ENCODE measurements at regions not wholly inside any gene's neighbourhood (a gene's known extent, or its start where the extent isn't known, plus 50 kb on each side); places are given as distances from the start of the nearest gene placed in this dataset.

- Mint-ChIP-seq H3K9me3 (peaks cover 2 to 25% (median 16%) of the 10 kb centered on the region in 7 donors), H3K36me3 (peaks cover 0 to under 1% of the 10 kb centered on the region in 2 donors), H3K27me3 (ENCODE audit: low read depth in 3 of 3) (peaks cover 18 to 33% (median 31%) of the 10 kb centered on the region in 3 donors), H3K4me3 (no peak overlapping the region), H3K27ac (no peak overlapping the region), H3K4me1 (no peaks in the 10 kb centered on the region)
- no peaks in the 10 kb centered on the region for H3K79me2 ChIP-seq (ENCODE audit: insufficient read depth, low read length)
- no peak overlapping the region for H3K4me3 ChIP-seq (replicated peaks in 1 of 3; ENCODE audit: low read depth in 2 of 3, low read length in 3 of 3)
- 96% methylated on average over 4 of the region's 11 CpGs for WGBS (ENCODE audit: insufficient coverage)
- H3K27ac ChIP-seq (ENCODE audit: low read depth in 1 of 2, low read length in 2 of 2): no peak overlapping the region
- intact Hi-C loops (cut with micrococcal nuclease): no loop called here
- H3K27me3 ChIP-seq (ENCODE audit: control insufficient read depth in 2 of 2, insufficient read depth in 2 of 2, low read length in 2 of 2): peaks cover under 1 to 23% of the 10 kb centered on the region in 2 donors
- H3K4me1 ChIP-seq (ENCODE audit: control insufficient read depth in 1 of 2, insufficient read depth in 2 of 2, low read length in 2 of 2): no peaks in the 10 kb centered on the region
- peaks cover 10 to 22% of the 10 kb centered on the region in 2 donors for H3K9me3 ChIP-seq (replicated peaks in 1 of 2; ENCODE audit: control insufficient read depth in 1 of 2, insufficient read depth in 1 of 2, low read length in 2 of 2)
- no peak overlapping the region for H3K4me2 ChIP-seq (replicated peaks; ENCODE audit: extremely low read depth, low read length, poor library complexity, severe bottlenecking)
- no peak overlapping the region for H3K9ac ChIP-seq (ENCODE audit: insufficient read depth, low read length, poor library complexity, severe bottlenecking)
- no peak for TF ChIP-seq CTCF (IDR thresholded peaks at IDR 0.05)
- no peaks in the 10 kb centered on the region for H4K20me1 ChIP-seq (ENCODE audit: insufficient read depth, low read length)
- no peak overlapping the region for H2AFZ ChIP-seq (ENCODE audit: insufficient read depth, low read depth, low read length, poor library complexity, severe bottlenecking)
- DNase-seq: no peak
- no peaks in the 10 kb centered on the region for H3K36me3 ChIP-seq (replicated peaks in 1 of 2; ENCODE audit: control insufficient read depth in 1 of 2, insufficient read depth in 2 of 2, low read length in 2 of 2)
These were observed 103.1 kb downstream of the SOX9 start for GRCh38 chr17:72223866-72224291.

GRCh38 chr17:72226322-72226721 is 105.5 kb downstream of the SOX9 start:
- H3K9ac ChIP-seq (ENCODE audit: insufficient read depth, low read length, poor library complexity, severe bottlenecking): no peak overlapping the region
- Mint-ChIP-seq H3K27ac (no peak overlapping the region), H3K27me3 (ENCODE audit: low read depth in 3 of 3) (peaks cover 0 to 8% (median 8%) of the 10 kb centered on the region in 3 donors), H3K36me3 (no peaks in the 10 kb centered on the region), H3K9me3 (peaks cover 0 to 13% (median 8%) of the 10 kb centered on the region in 7 donors), H3K4me3 (no peak overlapping the region), H3K4me1 (no peaks in the 10 kb centered on the region)
- H3K36me3 ChIP-seq (replicated peaks in 1 of 2; ENCODE audit: control insufficient read depth in 1 of 2, insufficient read depth in 2 of 2, low read length in 2 of 2): no peaks in the 10 kb centered on the region
- intact Hi-C loops (cut with micrococcal nuclease): no loop called here
- DNase-seq: no peak
- no peak overlapping the region for H3K27ac ChIP-seq (ENCODE audit: low read depth in 1 of 2, low read length in 2 of 2)
- H3K9me3 ChIP-seq (replicated peaks in 1 of 2; ENCODE audit: control insufficient read depth in 1 of 2, insufficient read depth in 1 of 2, low read length in 2 of 2): peaks cover 0 to 6% of the 10 kb centered on the region in 2 donors
- H2AFZ ChIP-seq (ENCODE audit: insufficient read depth, low read depth, low read length, poor library complexity, severe bottlenecking): no peak overlapping the region
- no peaks in the 10 kb centered on the region for H3K4me1 ChIP-seq (ENCODE audit: control insufficient read depth in 1 of 2, insufficient read depth in 2 of 2, low read length in 2 of 2)
- no peak for TF ChIP-seq CTCF (IDR thresholded peaks at IDR 0.05)
- WGBS (ENCODE audit: insufficient coverage): 100% methylated on average over 2 of the region's 3 CpGs
- no peaks in the 10 kb centered on the region for H3K79me2 ChIP-seq (ENCODE audit: insufficient read depth, low read length)
- no peak overlapping the region for H3K4me2 ChIP-seq (replicated peaks; ENCODE audit: extremely low read depth, low read length, poor library complexity, severe bottlenecking)
- no peaks in the 10 kb centered on the region for H4K20me1 ChIP-seq (ENCODE audit: insufficient read depth, low read length)
- H3K27me3 ChIP-seq (ENCODE audit: control insufficient read depth in 2 of 2, insufficient read depth in 2 of 2, low read length in 2 of 2): peaks cover 0 to 3% of the 10 kb centered on the region in 2 donors
- H3K4me3 ChIP-seq (replicated peaks in 1 of 3; ENCODE audit: low read depth in 2 of 3, low read length in 3 of 3): no peak overlapping the region
